GM21447 (cell line): ENCODE measurements at regions not wholly inside any gene's neighbourhood (a gene's known extent, or its start where the extent isn't known, plus 50 kb on each side); places are given as distances from the start of the nearest gene placed in this dataset.
"Not testable (repeated sequence)": the region's sequence is repeated elsewhere in the genome, so short reads cannot be mapped to it uniquely, and the experiment has no call there.

Experiments used
- ATAC-seq: cut with Tn5 transposase; IDR thresholded peaks from one replicate; pipeline ENCODE4 v1.9.1; 2021; ENCODE audit not compliant: unreplicated experiment

GRCh38 chr10:25851548-25851947 is 82.5 kb upstream of the MYO3A start:
- no peak for ATAC-seq

GRCh38 chr10:25852364-25852941 is 81.6 kb upstream of the MYO3A start:
- ATAC-seq, result no peak

- ATAC-seq, result no peak
Measured at GRCh38 chr10:25858076-25858475, 76.0 kb upstream of the MYO3A start.

- ATAC-seq, result no peak
Measured at GRCh38 chr10:25865267-25865666, 68.8 kb upstream of the MYO3A start.

GRCh38 chr10:25867321-25867720 is 66.7 kb upstream of the MYO3A start:
- ATAC-seq, result no peak

- ATAC-seq, result no peak
Measured at GRCh38 chr10:25869067-25869591, 64.9 kb upstream of the MYO3A start.

- no peak for ATAC-seq
Measured at GRCh38 chr10:25869609-25870008, 64.4 kb upstream of the MYO3A start.

GRCh38 chr10:25874402-25874801 is 59.6 kb upstream of the MYO3A start:
- not testable (repeated sequence) for ATAC-seq

- peak; percentile 90 for ATAC-seq
Measured at GRCh38 chr10:25875556-25876165, 58.4 kb upstream of the MYO3A start.

GRCh38 chr10:25877296-25877695 is 56.7 kb upstream of the MYO3A start:
- no peak for ATAC-seq
